ENCODE measurements at regions not wholly inside any gene's neighbourhood (a gene's known extent, or its start where the extent isn't known, plus 50 kb on each side); places are given as distances from the start of the nearest gene placed in this dataset.

DNA sequence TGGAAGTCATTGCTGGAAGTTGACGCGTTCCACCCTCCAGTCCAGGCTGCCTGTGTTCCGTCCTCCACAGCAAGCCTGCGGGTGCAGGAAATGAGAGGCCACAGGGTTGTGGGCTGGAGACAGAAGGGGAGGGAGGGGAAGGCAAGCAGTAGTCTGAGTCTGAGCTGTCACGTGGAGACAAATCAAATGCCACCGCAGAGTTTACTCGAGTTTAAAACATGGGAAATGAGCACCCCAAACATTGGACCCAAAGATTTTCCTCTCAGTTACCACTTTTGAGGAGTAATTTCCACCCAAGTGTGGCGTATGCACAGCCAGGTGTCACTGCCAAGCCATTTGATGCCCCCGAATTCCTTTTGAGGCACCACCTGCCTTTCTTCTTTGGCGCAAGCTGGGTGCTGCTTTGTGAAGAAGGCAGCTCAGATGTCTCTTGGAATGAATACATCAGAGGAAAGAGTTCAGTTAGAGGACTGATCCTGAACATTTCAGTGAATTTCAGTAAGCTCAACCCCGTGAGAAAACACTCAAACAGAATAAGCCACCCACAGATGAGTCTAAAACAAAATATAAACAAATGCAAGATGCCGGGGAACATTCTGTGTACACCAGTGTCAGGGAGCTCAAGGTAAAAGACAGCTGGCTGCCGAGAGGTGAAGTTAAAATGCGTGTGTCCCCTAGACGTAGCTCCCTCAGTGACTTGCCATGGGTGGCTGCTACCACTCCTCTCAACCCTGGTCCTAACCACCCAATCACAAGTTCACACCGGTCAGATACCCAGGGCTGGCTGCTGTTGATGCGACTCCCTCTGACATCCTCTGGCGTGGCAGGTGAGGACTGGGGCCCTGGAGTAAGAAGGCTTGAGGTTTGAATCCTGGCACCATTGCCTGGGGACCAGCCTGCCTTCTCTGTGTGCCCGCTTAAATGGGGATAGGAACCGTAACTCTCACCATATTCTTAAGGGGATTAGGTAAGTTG is 203.8 kb downstream of the UACA start:
- H3K14ac ChIP-seq (ENCODE audit: insufficient read depth, low read length): no peak overlapping the region
- no peaks in the 10 kb centered on the region for H3K9me3 ChIP-seq (ENCODE audit: control insufficient read depth, low read depth, low read length)
- no peak overlapping the region for H2BK12ac ChIP-seq (ENCODE audit: insufficient read length, low read depth, low read length)
- TF ChIP-seq, protein P1, sequence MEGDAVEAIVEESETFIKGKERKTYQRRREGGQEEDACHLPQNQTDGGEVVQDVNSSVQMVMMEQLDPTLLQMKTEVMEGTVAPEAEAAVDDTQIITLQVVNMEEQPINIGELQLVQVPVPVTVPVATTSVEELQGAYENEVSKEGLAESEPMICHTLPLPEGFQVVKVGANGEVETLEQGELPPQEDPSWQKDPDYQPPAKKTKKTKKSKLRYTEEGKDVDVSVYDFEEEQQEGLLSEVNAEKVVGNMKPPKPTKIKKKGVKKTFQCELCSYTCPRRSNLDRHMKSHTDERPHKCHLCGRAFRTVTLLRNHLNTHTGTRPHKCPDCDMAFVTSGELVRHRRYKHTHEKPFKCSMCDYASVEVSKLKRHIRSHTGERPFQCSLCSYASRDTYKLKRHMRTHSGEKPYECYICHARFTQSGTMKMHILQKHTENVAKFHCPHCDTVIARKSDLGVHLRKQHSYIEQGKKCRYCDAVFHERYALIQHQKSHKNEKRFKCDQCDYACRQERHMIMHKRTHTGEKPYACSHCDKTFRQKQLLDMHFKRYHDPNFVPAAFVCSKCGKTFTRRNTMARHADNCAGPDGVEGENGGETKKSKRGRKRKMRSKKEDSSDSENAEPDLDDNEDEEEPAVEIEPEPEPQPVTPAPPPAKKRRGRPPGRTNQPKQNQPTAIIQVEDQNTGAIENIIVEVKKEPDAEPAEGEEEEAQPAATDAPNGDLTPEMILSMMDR (conservative IDR thresholded peaks at IDR 0.05): no peak
- H2BK120ac ChIP-seq (ENCODE audit: low read depth, low read length, poor library complexity, severe bottlenecking): no peak overlapping the region
- H3K79me1 ChIP-seq (ENCODE audit: insufficient read depth, low read depth, low read length, poor library complexity, severe bottlenecking): no peaks in the 10 kb centered on the region
- H3K27ac Mint-ChIP-seq: no peak overlapping the region
- H3K23me2 ChIP-seq (ENCODE audit: insufficient read length, low read depth, low read length, poor library complexity, severe bottlenecking): no peaks in the 10 kb centered on the region
- H3K18ac ChIP-seq (ENCODE audit: insufficient read length, low read depth, low read length): no peak overlapping the region
- no peak overlapping the region for H2AFZ ChIP-seq (ENCODE audit: low read length)
- no peak overlapping the region for H3K56ac ChIP-seq (ENCODE audit: insufficient read length, low read depth, low read length)
- H3T11ph ChIP-seq (ENCODE audit: low read length): no peak overlapping the region
- H2BK20ac ChIP-seq (ENCODE audit: low read depth, low read length, poor library complexity, severe bottlenecking): no peak overlapping the region
- H3K9me3 Mint-ChIP-seq: no peaks in the 10 kb centered on the region
- no peak overlapping the region for H4K5ac ChIP-seq (ENCODE audit: insufficient read length, low read depth, low read length)
- no peak overlapping the region for H4K8ac ChIP-seq (replicated peaks; ENCODE audit: insufficient read length, low read depth, low read length)
- H3K79me2 ChIP-seq (ENCODE audit: insufficient read depth, low read length): no peaks in the 10 kb centered on the region
- H4K20me1 ChIP-seq (ENCODE audit: control insufficient read depth, insufficient read depth, insufficient read length): no peaks in the 10 kb centered on the region
- H3K9ac ChIP-seq (ENCODE audit: extremely low read depth, insufficient read length, low read length): no peak overlapping the region
- peak; percentile 21 for DNase-seq
- H3K27ac ChIP-seq (ENCODE audit: insufficient read length, low read depth, low read length): no peak overlapping the region
- H3K23ac ChIP-seq (ENCODE audit: insufficient read length, low read depth, low read length): no peak overlapping the region
- H3K27me3 Mint-ChIP-seq (ENCODE audit: low read depth): no peaks in the 10 kb centered on the region; the same call in 1 of the 2 replicates
- no peaks in the 10 kb centered on the region for H3K4me1 ChIP-seq (ENCODE audit: insufficient read depth, low read length)
- no CpG with 5 or more reads among the region's 20 CpGs for WGBS (ENCODE audit: extremely low coverage, insufficient read length, low lambda C conversion rate)
- H3K4me1 Mint-ChIP-seq: no peaks in the 10 kb centered on the region
- no peak overlapping the region for H3K4me2 ChIP-seq (ENCODE audit: insufficient read depth, insufficient read length, low read length)
- H4K91ac ChIP-seq (ENCODE audit: insufficient read length, low read depth, low read length): no peak overlapping the region
- H3K27me3 ChIP-seq (ENCODE audit: insufficient read depth, low read length): no peaks in the 10 kb centered on the region
- no peak overlapping the region for H2BK15ac ChIP-seq (ENCODE audit: low read depth, low read length)
- H3K4ac ChIP-seq (ENCODE audit: low read depth, low read length): no peak overlapping the region
- H3K36me3 Mint-ChIP-seq (ENCODE audit: insufficient read depth in 1 of 3, low read depth in 3 of 3): no peaks in the 10 kb centered on the region
- H2AK5ac ChIP-seq (ENCODE audit: insufficient read length, low read length): no peak overlapping the region
- no peak overlapping the region for H3K4me3 Mint-ChIP-seq
- no peak overlapping the region for H2BK5ac ChIP-seq (ENCODE audit: insufficient read length, low read length)
